Right lobe of liver (tissue), 6 donors: ENCODE measurements at regions not wholly inside any gene's neighbourhood (a gene's known extent, or its start where the extent isn't known, plus 50 kb on each side); places are given as distances from the start of the nearest gene placed in this dataset.

Source experiments
- ATAC-seq, 4 donors: fragments of 200-7000 bp; cut with Tn5 transposase; one replicate each; pipeline ENCODE4 v1.9.1; 2020; ENCODE audit warnings: mild to moderate bottlenecking in 4 of 4, moderate library complexity in 4 of 4
- DNase-seq, 3 donors: peaks; one replicate each; pipeline ENCODE4 v3.0.0-alpha.2; 2020
- H3K27ac ChIP-seq, 3 donors: fragments of 200-600 bp; one replicate each; pipeline ENCODE4 v1.8.0; 2022
- H3K27me3 ChIP-seq, 2 donors: fragments of 200-600 bp; one replicate each; pipeline ENCODE4 v1.8.0; 2022
- H3K36me3 ChIP-seq, 4 donors: fragments of 200-600 bp; sonication (generic) in 1 of 4; one replicate each; pipeline versions ENCODE4 v1.5.1 to v1.8.0; 2017 to 2022; ENCODE audit warnings: control low read depth in 1 of 4
- H3K4me1 ChIP-seq, 4 donors: fragments of 200-600 bp; sonication (generic) in 1 of 4; one replicate each; pipeline versions ENCODE4 v1.5.1 to v1.8.0; 2017 to 2022; ENCODE audit warnings: control low read depth in 1 of 4
- H3K4me3 ChIP-seq, 3 donors: fragments of 200-600 bp; one replicate each; pipeline ENCODE4 v1.8.0; 2022
- H3K9me3 ChIP-seq, 4 donors: fragments of 200-600 bp; sonication (generic) in 1 of 4; one replicate each; pipeline versions ENCODE4 v1.5.1 to v1.8.0; 2017 to 2022; ENCODE audit warnings: control low read depth in 1 of 4
- CTCF ChIP-seq, 4 donors: fragments of 200-600 bp in 3 of 4; fragments of 450-650 bp in 1 of 4; IDR thresholded peaks; one replicate each; pipeline versions ENCODE4 v1.5.1 to v1.8.0; 2016 to 2022; ENCODE audit warnings: antibody characterized with exemption in 4 of 4, mild to moderate bottlenecking in 2 of 4
- POLR2A ChIP-seq: fragments of 450-650 bp; IDR thresholded peaks from one replicate; pipeline ENCODE4 v1.6.1; 2017; ENCODE audit warnings: antibody characterized with exemption, mild to moderate bottlenecking
- WGBS: methylation state at CpG from one replicate; pipeline ENCODE4 v1.1.6; 2018; ENCODE audit warnings: low coverage, low lambda C conversion rate; ENCODE audit not compliant: insufficient coverage; ENCODE audit errors: missing lambda C conversion rate; 5-methylcytosine and 5-hydroxymethylcytosine counted together
- intact Hi-C, 2 donors: fragments of 100-400 bp; cut with DNase I; formaldehyde crosslinking; loops; one replicate each; pipeline versions ENCODE4 v1.11.2 to v1.14.1; 2022
- donor health status: DM: no; HTN: yes; CAD: no.
- donor health status: DM: no; HTN: no; CAD: no.
- donor health status: DM: no; HTN: no; CAD: no.
- donor health status: DM: no; HTN: yes; CAD: no.
- donor health status: DM: no; HTN: yes; CAD: no.

GRCh38 chr12:98402671-98403070 lies 112.7 kb upstream of the TMPO start:
- Histone ChIP-seq H3K27me3 (no peaks in the 10 kb centered on the region), H3K27ac (no peak overlapping the region)
- DNase-seq, result no peak

GRCh38 chr12:98403385-98403784 lies 112.0 kb upstream of the TMPO start:
- no peak overlapping the region for H3K27ac ChIP-seq
- no peak overlapping the region for H3K4me3 ChIP-seq
- no peaks in the 10 kb centered on the region for H3K4me1 ChIP-seq

More at GRCh38 chr12:98402671-98403070, 112.7 kb upstream of the TMPO start:
- 63% methylated on average over 3 of the region's 3 CpGs for WGBS
- H3K9me3 ChIP-seq, result no peaks in the 10 kb centered on the region
- no peak overlapping the region for H3K4me3 ChIP-seq
- H3K4me1 ChIP-seq, result no peaks in the 10 kb centered on the region
- no peaks in the 10 kb centered on the region for H3K36me3 ChIP-seq
- intact Hi-C loops, result no loop called here
- no peak for ATAC-seq
- TF ChIP-seq POLR2A (no peak), CTCF (IDR thresholded peaks at IDR 0.05) (no peak)

GRCh38 chr12:98403936-98404335 lies 111.5 kb upstream of the TMPO start:
- no peaks in the 10 kb centered on the region for H3K9me3 ChIP-seq
- H3K4me1 ChIP-seq, result no peaks in the 10 kb centered on the region
- H3K27me3 ChIP-seq, result no peaks in the 10 kb centered on the region
- no peak for DNase-seq
- H3K36me3 ChIP-seq, result no peaks in the 10 kb centered on the region
- TF ChIP-seq CTCF (IDR thresholded peaks at IDR 0.05) (no peak), POLR2A (no peak)
- WGBS, result 29% methylated on average over 4 of the region's 5 CpGs
- no peak overlapping the region for H3K4me3 ChIP-seq
- no peak overlapping the region for H3K27ac ChIP-seq
- intact Hi-C loops, result no loop called here
- peak in 2 of 4 donors; percentile 28 to 36 for ATAC-seq

More at GRCh38 chr12:98403385-98403784, 112.0 kb upstream of the TMPO start:
- Histone ChIP-seq H3K36me3 (no peaks in the 10 kb centered on the region), H3K9me3 (no peaks in the 10 kb centered on the region), H3K27me3 (no peaks in the 10 kb centered on the region)
- DNase-seq (no peak), ATAC-seq (no peak)
- TF ChIP-seq POLR2A (no peak), CTCF (IDR thresholded peaks at IDR 0.05) (no peak)
- intact Hi-C loops, result no loop called here
- WGBS, result 57% methylated on average over 1 of the region's 1 CpG

GRCh38 chr12:98405805-98406366 lies 109.5 kb upstream of the TMPO start:
- ATAC-seq (no peak), DNase-seq (no peak)
- Histone ChIP-seq H3K36me3 (no peaks in the 10 kb centered on the region), H3K9me3 (no peaks in the 10 kb centered on the region), H3K27ac (no peak overlapping the region), H3K4me3 (no peak overlapping the region), H3K4me1 (no peaks in the 10 kb centered on the region), H3K27me3 (no peaks in the 10 kb centered on the region)
- TF ChIP-seq POLR2A (no peak), CTCF (IDR thresholded peaks at IDR 0.05) (no peak)
- intact Hi-C loops, result no loop called here
- WGBS, result 84% methylated on average over 7 of the region's 7 CpGs

- Histone ChIP-seq H3K27me3 (no peaks in the 10 kb centered on the region), H3K4me1 (no peaks in the 10 kb centered on the region), H3K4me3 (no peak overlapping the region), H3K9me3 (no peaks in the 10 kb centered on the region), H3K27ac (no peak overlapping the region), H3K36me3 (no peaks in the 10 kb centered on the region)
- no peak for ATAC-seq
- TF ChIP-seq POLR2A, result no peak
- 83% methylated on average over 3 of the region's 3 CpGs for WGBS
- intact Hi-C loops, result no loop called here
- DNase-seq, result no peak
Measured at GRCh38 chr12:98406378-98406777, 109.0 kb upstream of the TMPO start.
